Panc1 (cell line): ENCODE measurements at regions not wholly inside any gene's neighbourhood (a gene's known extent, or its start where the extent isn't known, plus 50 kb on each side); places are given as distances from the start of the nearest gene placed in this dataset.

Experiments
- ATAC-seq: fragments of 200-7000 bp; cut with Tn5 transposase; 2 replicates; pipeline ENCODE4 v1.9.1; 2020; ENCODE audit warnings: mild to moderate bottlenecking, moderate library complexity
- BruUV-seq: library from RNA; stranded (reverse); fragments of 400-500 nt; replicated peaks from 2 replicates; lab custom pipeline; 2021; lab: Mats Ljungman, UMichigan
- CTCF ChIA-PET: fragments of 300-600 bp; sonication (Branson Sonifier 250); formaldehyde crosslinking; loops from one replicate; lab custom pipeline; 2022; ENCODE audit warnings: antibody characterized with exemption; lab: Charles Lee
- POLR2A ChIA-PET: fragments of 300-600 bp; sonication (Branson Sonifier 250); formaldehyde crosslinking; loops from one replicate; lab custom pipeline; 2022; ENCODE audit warnings: antibody characterized with exemption; lab: Charles Lee
- DNase-seq: peaks from one replicate; pipeline ENCODE4 v3.0.0-alpha.2; 2010; ENCODE audit warnings: low read depth, low spot score
- H3K27ac ChIP-seq: 2 replicates; pipeline ENCODE4 v1.5.1; 2011; ENCODE audit warnings: mild to moderate bottlenecking, low read length, inconsistent platforms
- H3K27me3 ChIP-seq: fragments of 200-500 bp; sonication (Bioruptor generic); 2 replicates; pipeline ENCODE4 v1.6.0; 2014; ENCODE audit warnings: low read length, inconsistent platforms; ENCODE audit not compliant: control insufficient read depth, insufficient read depth
- H3K36me3 ChIP-seq: fragments of 200-500 bp; sonication (Bioruptor generic); 2 replicates; pipeline ENCODE4 v1.5.1; 2014; ENCODE audit warnings: inconsistent platforms, mild to moderate bottlenecking, low read length, moderate library complexity; ENCODE audit not compliant: control insufficient read depth, insufficient read depth
- H3K4me1 ChIP-seq: 2 replicates; pipeline ENCODE4 v1.5.1; 2011; ENCODE audit warnings: inconsistent platforms, mild to moderate bottlenecking, low read length, moderate library complexity; ENCODE audit not compliant: control insufficient read depth, insufficient read depth
- H3K4me3 ChIP-seq, 2 experiments: 2 replicates each; pipeline ENCODE4 v1.5.1; 2011 to 2012; ENCODE audit warnings: low read depth in 2 of 2, low read length in 2 of 2, mild to moderate bottlenecking in 2 of 2, inconsistent platforms in 1 of 2, moderate library complexity in 1 of 2
- H3K9me3 ChIP-seq: fragments of 200-500 bp; sonication (Bioruptor generic); 2 replicates; pipeline ENCODE4 v1.5.1; 2014; ENCODE audit warnings: low read depth, mild to moderate bottlenecking, inconsistent platforms, low read length, moderate library complexity; ENCODE audit not compliant: control insufficient read depth, insufficient read depth
- POLR2AphosphoS5 ChIP-seq: IDR thresholded peaks from 2 replicates; pipeline ENCODE4 v1.6.1; 2012; ENCODE audit warnings: mild to moderate bottlenecking, low read depth, low read length, moderate library complexity
- SIN3A ChIP-seq: IDR thresholded peaks from 2 replicates; pipeline ENCODE4 v1.6.1; 2012; ENCODE audit warnings: low read depth, mild to moderate bottlenecking, low read length, moderate library complexity, borderline replicate concordance; ENCODE audit not compliant: insufficient read depth
- TCF7L2 ChIP-seq: IDR thresholded peaks from 2 replicates; pipeline ENCODE4 v1.6.1; 2011; ENCODE audit warnings: mild to moderate bottlenecking, low read depth, low read length, inconsistent platforms
- in situ Hi-C: cut with HindIII; loops from 2 replicates; pipeline ENCODE4 v1.10.0; 2016; ENCODE audit warnings: low sequenced_read_pairs, low pct_unique_long_range_greater_than_20kb
- intact Hi-C: fragments of 100-400 bp; cut with micrococcal nuclease; formaldehyde crosslinking; loops from one replicate; pipeline ENCODE4 v1.10.0; 2022; ENCODE audit not compliant: unreplicated experiment
- TF ChIP-seq, protein P1 (sequence below): fragments of 450-650 bp; IDR thresholded peaks from 2 replicates; pipeline ENCODE4 v1.5.1; 2017; ENCODE audit warnings: mild to moderate bottlenecking
- TF ChIP-seq, protein P2 (sequence below), 2 experiments: IDR thresholded peaks; 2 replicates each; pipeline ENCODE4 v1.6.1; 2011 to 2012; ENCODE audit warnings: low read depth in 2 of 2, control low read depth in 1 of 2, low read length in 1 of 2, mild to moderate bottlenecking in 1 of 2, moderate library complexity in 1 of 2; ENCODE audit not compliant: insufficient read depth in 1 of 2

DNA sequence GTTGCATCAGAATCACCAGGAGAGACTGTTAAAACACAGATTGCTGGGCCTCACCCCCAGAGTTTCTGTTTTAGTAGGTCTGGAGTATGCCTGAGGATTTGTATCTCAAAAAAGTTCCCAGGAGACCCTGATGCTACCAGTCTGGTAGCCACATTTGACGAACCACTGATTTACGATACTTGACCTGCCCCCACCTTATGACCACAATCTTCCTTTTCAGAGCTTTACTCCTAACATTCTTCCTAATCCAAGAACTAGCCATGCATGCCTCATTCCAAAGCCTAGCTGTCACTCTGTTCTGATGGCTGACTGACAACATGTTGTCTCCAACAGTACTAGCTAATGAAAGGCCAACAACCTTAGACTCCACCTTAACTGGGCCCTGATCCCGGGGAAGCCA, 191.4 kb downstream of the MBD2 start:
- no peak overlapping the region for H3K4me3 ChIP-seq
- H3K36me3 ChIP-seq, result no peaks in the 10 kb centered on the region
- H3K4me1 ChIP-seq, result no peaks in the 10 kb centered on the region
- in situ Hi-C loops, result no loop called here
- ATAC-seq (no peak), DNase-seq (no peak)
- POLR2A ChIA-PET, result no interaction called here
- no peaks in the 10 kb centered on the region for H3K27me3 ChIP-seq
- CTCF ChIA-PET, result no interaction called here
- BruUV-seq, result no TSS peak
- H3K9me3 ChIP-seq, result no peaks in the 10 kb centered on the region
- intact Hi-C loops, result no loop called here
- TF ChIP-seq, protein P1, sequence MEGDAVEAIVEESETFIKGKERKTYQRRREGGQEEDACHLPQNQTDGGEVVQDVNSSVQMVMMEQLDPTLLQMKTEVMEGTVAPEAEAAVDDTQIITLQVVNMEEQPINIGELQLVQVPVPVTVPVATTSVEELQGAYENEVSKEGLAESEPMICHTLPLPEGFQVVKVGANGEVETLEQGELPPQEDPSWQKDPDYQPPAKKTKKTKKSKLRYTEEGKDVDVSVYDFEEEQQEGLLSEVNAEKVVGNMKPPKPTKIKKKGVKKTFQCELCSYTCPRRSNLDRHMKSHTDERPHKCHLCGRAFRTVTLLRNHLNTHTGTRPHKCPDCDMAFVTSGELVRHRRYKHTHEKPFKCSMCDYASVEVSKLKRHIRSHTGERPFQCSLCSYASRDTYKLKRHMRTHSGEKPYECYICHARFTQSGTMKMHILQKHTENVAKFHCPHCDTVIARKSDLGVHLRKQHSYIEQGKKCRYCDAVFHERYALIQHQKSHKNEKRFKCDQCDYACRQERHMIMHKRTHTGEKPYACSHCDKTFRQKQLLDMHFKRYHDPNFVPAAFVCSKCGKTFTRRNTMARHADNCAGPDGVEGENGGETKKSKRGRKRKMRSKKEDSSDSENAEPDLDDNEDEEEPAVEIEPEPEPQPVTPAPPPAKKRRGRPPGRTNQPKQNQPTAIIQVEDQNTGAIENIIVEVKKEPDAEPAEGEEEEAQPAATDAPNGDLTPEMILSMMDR, result no peak
- no peak for TF ChIP-seq TCF7L2
- no peak for TF ChIP-seq SIN3A
- TF ChIP-seq, protein P2, sequence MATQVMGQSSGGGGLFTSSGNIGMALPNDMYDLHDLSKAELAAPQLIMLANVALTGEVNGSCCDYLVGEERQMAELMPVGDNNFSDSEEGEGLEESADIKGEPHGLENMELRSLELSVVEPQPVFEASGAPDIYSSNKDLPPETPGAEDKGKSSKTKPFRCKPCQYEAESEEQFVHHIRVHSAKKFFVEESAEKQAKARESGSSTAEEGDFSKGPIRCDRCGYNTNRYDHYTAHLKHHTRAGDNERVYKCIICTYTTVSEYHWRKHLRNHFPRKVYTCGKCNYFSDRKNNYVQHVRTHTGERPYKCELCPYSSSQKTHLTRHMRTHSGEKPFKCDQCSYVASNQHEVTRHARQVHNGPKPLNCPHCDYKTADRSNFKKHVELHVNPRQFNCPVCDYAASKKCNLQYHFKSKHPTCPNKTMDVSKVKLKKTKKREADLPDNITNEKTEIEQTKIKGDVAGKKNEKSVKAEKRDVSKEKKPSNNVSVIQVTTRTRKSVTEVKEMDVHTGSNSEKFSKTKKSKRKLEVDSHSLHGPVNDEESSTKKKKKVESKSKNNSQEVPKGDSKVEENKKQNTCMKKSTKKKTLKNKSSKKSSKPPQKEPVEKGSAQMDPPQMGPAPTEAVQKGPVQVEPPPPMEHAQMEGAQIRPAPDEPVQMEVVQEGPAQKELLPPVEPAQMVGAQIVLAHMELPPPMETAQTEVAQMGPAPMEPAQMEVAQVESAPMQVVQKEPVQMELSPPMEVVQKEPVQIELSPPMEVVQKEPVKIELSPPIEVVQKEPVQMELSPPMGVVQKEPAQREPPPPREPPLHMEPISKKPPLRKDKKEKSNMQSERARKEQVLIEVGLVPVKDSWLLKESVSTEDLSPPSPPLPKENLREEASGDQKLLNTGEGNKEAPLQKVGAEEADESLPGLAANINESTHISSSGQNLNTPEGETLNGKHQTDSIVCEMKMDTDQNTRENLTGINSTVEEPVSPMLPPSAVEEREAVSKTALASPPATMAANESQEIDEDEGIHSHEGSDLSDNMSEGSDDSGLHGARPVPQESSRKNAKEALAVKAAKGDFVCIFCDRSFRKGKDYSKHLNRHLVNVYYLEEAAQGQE (IDR thresholded peaks at IDR 0.05; ENCODE audit: insufficient read depth in 1 of 2, low read depth in 2 of 2, low read length in 1 of 2), result no peak
- no peak for TF ChIP-seq POLR2AphosphoS5
- no peak overlapping the region for H3K27ac ChIP-seq

DNA sequence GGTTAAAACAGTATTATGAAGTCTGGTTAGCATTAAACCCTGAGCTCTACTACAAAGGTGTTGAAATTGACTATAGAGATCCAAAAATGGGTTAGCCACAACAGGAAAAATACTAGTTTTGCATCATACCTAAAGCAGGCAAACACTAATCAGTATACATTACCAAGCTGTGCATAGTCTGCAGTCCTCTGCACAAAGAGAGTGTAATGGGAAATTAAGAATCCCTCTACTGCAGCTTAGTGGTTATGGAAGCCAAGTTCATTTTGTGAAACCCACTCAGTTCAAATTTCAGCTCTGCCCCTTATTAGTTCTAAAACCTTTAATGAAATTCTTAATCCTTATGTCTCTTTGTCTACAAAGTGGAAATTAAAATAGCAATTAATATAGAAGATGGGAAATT, 192.1 kb downstream of the MBD2 start:
- ATAC-seq (no peak), DNase-seq (no peak)
- Histone ChIP-seq H3K36me3 (no peaks in the 10 kb centered on the region), H3K4me1 (no peaks in the 10 kb centered on the region), H3K4me3 (no peak overlapping the region), H3K9me3 (no peaks in the 10 kb centered on the region), H3K27me3 (no peaks in the 10 kb centered on the region), H3K27ac (no peak overlapping the region)
- BruUV-seq, result no TSS peak
- ChIA-PET POLR2A (no interaction called here), CTCF (no interaction called here)
- intact Hi-C loops (no loop called here), in situ Hi-C loops (no loop called here)
- TF ChIP-seq SIN3A (no peak), POLR2AphosphoS5 (no peak), TCF7L2 (no peak)
- TF ChIP-seq, protein P1, result no peak
- TF ChIP-seq, protein P2 (IDR thresholded peaks at IDR 0.05; ENCODE audit: insufficient read depth in 1 of 2, low read depth in 2 of 2, low read length in 1 of 2), result no peak
